Thyroid gland (tissue), 4 donors: ENCODE measurements at regions not wholly inside any gene's neighbourhood (a gene's known extent, or its start where the extent isn't known, plus 50 kb on each side); places are given as distances from the start of the nearest gene placed in this dataset.

Experiments
- CTCF ChIP-seq, 6 experiments: fragments of 200-600 bp in 3 of 6; fragments of 450-650 bp in 3 of 6; sonication (generic) in 3 of 6; IDR thresholded peaks; one replicate each; pipeline ENCODE4 v1.5.1; 2016 to 2019; ENCODE audit warnings: antibody characterized with exemption in 6 of 6, mild to moderate bottlenecking in 2 of 6, inconsistent platforms in 1 of 6, moderate library complexity in 1 of 6
- POLR2A ChIP-seq, 2 donors: fragments of 450-650 bp; IDR thresholded peaks; one replicate each; pipeline ENCODE4 v1.6.1; 2017; ENCODE audit warnings: antibody characterized with exemption in 2 of 2, mild to moderate bottlenecking in 2 of 2, moderate library complexity in 1 of 2

DNA sequence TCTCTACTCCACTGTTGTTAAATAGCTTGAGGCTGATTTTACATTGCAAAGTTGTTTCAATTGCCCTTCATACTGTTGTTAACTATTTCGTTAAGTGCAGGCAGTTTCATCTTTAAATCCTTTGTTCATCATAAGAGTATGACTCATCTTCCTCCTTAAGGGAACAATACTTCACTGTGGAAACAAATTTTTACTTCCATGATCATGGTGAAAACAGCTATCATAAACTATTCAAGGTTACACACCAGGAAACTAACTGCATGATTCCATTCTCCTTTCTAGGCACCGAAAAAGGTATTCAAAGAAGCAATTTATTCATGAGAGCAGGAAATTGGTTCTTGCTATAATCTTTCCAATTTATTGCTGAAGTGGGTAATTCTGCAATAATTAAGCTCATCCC lies 593.2 kb downstream of the LRRIQ3 start:
- TF ChIP-seq CTCF (IDR thresholded peaks at IDR 0.05) (no peak), POLR2A (IDR thresholded peaks at IDR 0.05) (no peak)
